Stimulated activated naive CD8-positive, alpha-beta T cell treated with anti-CD3 and anti-CD28 coated beads, Interleukin-15, amount 100 ng/mL, for 72 hours (primary cell): ENCODE measurements at regions not wholly inside any gene's neighbourhood (a gene's known extent, or its start where the extent isn't known, plus 50 kb on each side); places are given as distances from the start of the nearest gene placed in this dataset.
"Not testable (repeated sequence)": the region's sequence is repeated elsewhere in the genome, so short reads cannot be mapped to it uniquely, and the experiment has no call there.

Source experiments
- ATAC-seq: fragments of 150-1000 bp; cut with Tn5 transposase; 2 replicates; pipeline ENCODE4 v1.10.0; 2021; ENCODE audit warnings: mild to moderate bottlenecking, moderate library complexity
- DNase-seq, 2 donors: peaks; one replicate each; pipeline ENCODE4 v3.0.0; 2021 to 2022
- H3K27ac Mint-ChIP-seq, 2 donors: one replicate each; pipeline ENCODE4 v1.8.0; 2022; ENCODE audit warnings: mild to moderate bottlenecking in 2 of 2, mixed read lengths in 2 of 2, moderate library complexity in 2 of 2
- H3K27me3 Mint-ChIP-seq: one replicate; pipeline ENCODE4 v1.8.0; 2022; ENCODE audit warnings: mixed read lengths
- H3K4me1 Mint-ChIP-seq: one replicate; pipeline ENCODE4 v1.8.0; 2022; ENCODE audit warnings: mild to moderate bottlenecking, mixed read lengths
- H3K4me3 Mint-ChIP-seq, 2 donors: one replicate each; pipeline ENCODE4 v1.8.0; 2022; ENCODE audit warnings: mild to moderate bottlenecking in 2 of 2, mixed read lengths in 2 of 2, moderate library complexity in 1 of 2
- H3K9me3 Mint-ChIP-seq, 2 donors: one replicate each; pipeline ENCODE4 v1.8.0; 2022; ENCODE audit warnings: mixed read lengths in 2 of 2

DNA sequence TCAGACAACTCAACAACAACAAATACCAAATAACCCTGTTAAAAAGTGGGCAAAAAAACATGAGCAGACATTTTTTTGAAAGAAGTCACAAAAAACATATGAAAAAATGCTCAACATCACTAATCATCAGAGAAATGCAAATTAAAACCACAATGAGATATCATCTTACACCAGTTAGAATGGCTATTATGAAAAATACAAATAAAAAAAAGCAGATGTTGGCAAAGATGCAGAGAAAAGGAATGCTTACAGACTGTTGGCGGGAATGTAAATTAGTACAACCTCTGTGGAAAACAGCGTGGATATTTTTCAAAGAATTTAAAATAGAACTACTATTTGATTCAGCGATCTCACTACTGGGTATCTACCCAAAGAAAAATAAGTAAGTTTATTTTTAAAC, 114.0 kb downstream of the SLC38A4 start:
- H3K27me3 Mint-ChIP-seq: no peaks in the 10 kb centered on the region
- H3K9me3 Mint-ChIP-seq: peaks cover 12 to 22% of the 10 kb centered on the region in 2 donors
- DNase-seq: no peak
- H3K27ac Mint-ChIP-seq: no peak overlapping the region
- no peaks in the 10 kb centered on the region for H3K4me1 Mint-ChIP-seq
- H3K4me3 Mint-ChIP-seq: no peak overlapping the region
- ATAC-seq: no peak

- no peak for ATAC-seq
- DNase-seq: no peak
- H3K9me3 Mint-ChIP-seq: peaks cover 0 to 12% of the 10 kb centered on the region in 2 donors
- no peak overlapping the region for H3K4me3 Mint-ChIP-seq
- no peaks in the 10 kb centered on the region for H3K4me1 Mint-ChIP-seq
- no peak overlapping the region for H3K27ac Mint-ChIP-seq
- H3K27me3 Mint-ChIP-seq: no peaks in the 10 kb centered on the region
Measured at GRCh38 chr12:46710125-46710743, 115.6 kb downstream of the SLC38A4 start.

DNA sequence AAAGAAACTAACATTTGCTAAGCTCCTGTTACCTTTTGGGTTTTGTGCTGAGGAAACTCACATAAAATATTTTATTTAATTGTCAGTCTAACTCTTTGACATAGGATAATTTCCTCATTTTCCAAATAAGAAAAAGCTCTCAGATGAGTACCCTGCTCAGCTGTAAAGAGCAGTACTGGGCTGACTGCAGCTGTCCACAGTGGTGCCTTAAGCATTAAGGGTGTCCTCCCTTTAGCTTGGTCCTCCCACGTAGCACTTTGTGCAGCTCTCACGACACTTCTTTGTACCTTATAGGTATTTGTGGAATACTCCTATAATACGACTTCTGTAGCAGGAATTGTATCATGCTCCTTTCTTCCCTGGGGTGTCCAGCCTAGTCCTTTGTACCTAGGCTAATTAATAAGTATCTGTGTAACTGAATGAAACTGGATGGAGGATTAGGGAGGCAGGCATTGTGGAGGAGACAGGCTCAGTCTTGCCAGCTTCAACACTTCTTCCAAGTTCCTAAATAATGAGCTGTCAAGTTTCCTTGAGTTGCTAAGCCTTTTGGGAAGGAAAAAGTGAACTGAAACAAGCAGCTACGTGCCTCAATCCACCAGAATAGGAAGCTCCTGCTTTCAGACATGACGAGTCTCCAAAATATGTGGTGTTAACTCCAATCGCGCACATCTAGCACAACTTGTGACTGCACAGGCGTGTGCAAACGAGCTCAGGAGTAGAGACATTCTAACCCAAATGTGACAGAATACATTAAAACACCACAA, 123.0 kb downstream of the SLC38A4 start:
- ATAC-seq: no peak
- no peak overlapping the region for H3K27ac Mint-ChIP-seq

GRCh38 chr12:46701356-46701755, 124.4 kb downstream of the SLC38A4 start:
- DNase-seq (no peak), ATAC-seq (no peak)
- Mint-ChIP-seq H3K4me1 (no peaks in the 10 kb centered on the region), H3K4me3 (no peak overlapping the region), H3K27ac (no peak overlapping the region), H3K9me3 (peaks cover 22 to 30% of the 10 kb centered on the region in 2 donors), H3K27me3 (no peaks in the 10 kb centered on the region)

More for the DNA sequence above, 123.0 kb downstream of the SLC38A4 start:
- no peak overlapping the region for H3K4me3 Mint-ChIP-seq
- DNase-seq: no peak
- H3K27me3 Mint-ChIP-seq: no peaks in the 10 kb centered on the region
- peaks cover 14 to 21% of the 10 kb centered on the region in 2 donors for H3K9me3 Mint-ChIP-seq
- no peaks in the 10 kb centered on the region for H3K4me1 Mint-ChIP-seq

DNA sequence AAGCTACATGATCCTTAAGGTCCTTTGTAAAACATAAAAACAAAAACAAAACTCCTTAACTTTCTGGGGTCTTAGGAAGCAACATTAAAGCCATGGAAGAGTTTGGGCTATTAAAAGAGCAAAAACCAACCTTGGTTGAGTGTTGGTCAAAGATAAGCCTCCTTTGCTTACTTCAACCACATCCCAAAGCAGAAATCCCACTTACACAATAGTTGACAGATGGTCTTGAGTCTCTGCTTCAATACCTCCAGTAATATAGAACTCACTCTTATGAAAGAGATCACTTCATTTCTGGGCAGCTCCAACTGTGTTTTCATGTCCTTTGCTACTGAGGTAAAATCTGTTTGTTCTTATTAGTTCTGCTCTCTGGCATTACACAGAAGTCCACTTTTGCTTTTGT, 125.8 kb downstream of the SLC38A4 start:
- Mint-ChIP-seq H3K4me1 (no peaks in the 10 kb centered on the region), H3K27ac (no peak overlapping the region), H3K9me3 (peaks cover 22 to 30% of the 10 kb centered on the region in 2 donors), H3K27me3 (no peaks in the 10 kb centered on the region), H3K4me3 (no peak overlapping the region)
- DNase-seq (no peak), ATAC-seq (no peak)

GRCh38 chr12:46698003-46698402, 127.8 kb downstream of the SLC38A4 start:
- ATAC-seq (no peak), DNase-seq (no peak)
- no peaks in the 10 kb centered on the region for H3K27me3 Mint-ChIP-seq
- no peak overlapping the region for H3K27ac Mint-ChIP-seq
- H3K4me3 Mint-ChIP-seq: no peak overlapping the region
- peaks cover 14 to 19% of the 10 kb centered on the region in 2 donors for H3K9me3 Mint-ChIP-seq
- H3K4me1 Mint-ChIP-seq: no peaks in the 10 kb centered on the region

- no peaks in the 10 kb centered on the region for H3K27me3 Mint-ChIP-seq
- no peak overlapping the region for H3K4me3 Mint-ChIP-seq
- H3K9me3 Mint-ChIP-seq: peaks cover 19 to 31% of the 10 kb centered on the region in 2 donors
- DNase-seq (no peak), ATAC-seq (no peak)
- H3K4me1 Mint-ChIP-seq: no peaks in the 10 kb centered on the region
- no peak overlapping the region for H3K27ac Mint-ChIP-seq
Measured at GRCh38 chr12:46693518-46693917, 132.3 kb downstream of the SLC38A4 start.

DNA sequence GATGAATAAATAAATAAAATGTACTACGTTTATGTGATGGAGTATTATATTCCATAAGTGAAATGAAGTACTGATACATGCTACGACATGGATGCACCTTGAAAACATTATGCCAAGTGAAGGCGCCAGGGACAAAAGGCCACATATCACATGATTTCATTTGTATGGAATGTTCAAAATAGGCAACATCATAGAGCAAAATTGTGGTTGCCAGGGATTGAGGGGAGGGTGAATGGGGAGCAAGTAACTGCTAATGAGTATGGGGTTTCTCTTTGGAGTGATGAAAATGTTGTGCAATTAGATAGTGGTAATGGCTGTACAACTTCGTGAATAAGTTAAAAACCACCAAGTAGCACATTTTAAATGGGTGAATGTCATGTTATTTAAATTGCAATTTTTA, 132.8 kb downstream of the SLC38A4 start:
- Mint-ChIP-seq H3K9me3 (peaks cover 19 to 26% of the 10 kb centered on the region in 2 donors), H3K27me3 (no peaks in the 10 kb centered on the region), H3K27ac (no peak overlapping the region), H3K4me1 (no peaks in the 10 kb centered on the region), H3K4me3 (no peak overlapping the region)
- DNase-seq: no peak
- no peak for ATAC-seq

DNA sequence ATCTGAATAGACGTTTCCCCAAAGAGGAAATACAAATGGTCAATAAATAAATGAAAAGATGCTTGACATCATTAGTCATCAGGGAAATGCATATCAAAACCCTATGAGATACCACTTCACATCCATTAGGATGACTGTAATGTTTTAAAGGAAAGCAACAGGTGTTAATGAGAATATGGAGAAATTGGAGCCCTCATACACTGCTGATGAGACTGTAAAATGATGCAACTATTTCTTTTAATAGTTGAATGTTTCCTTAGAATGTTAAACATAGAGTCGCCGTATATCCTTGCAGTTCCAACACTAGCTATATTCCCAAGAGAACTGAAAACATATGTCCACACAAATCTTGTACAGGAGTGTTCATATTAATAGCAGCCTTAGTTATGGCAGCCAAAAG, 133.2 kb downstream of the SLC38A4 start:
- DNase-seq: no peak
- no peak overlapping the region for H3K4me3 Mint-ChIP-seq
- no peak for ATAC-seq
- H3K27me3 Mint-ChIP-seq: no peaks in the 10 kb centered on the region
- H3K4me1 Mint-ChIP-seq: no peaks in the 10 kb centered on the region
- H3K27ac Mint-ChIP-seq: no peak overlapping the region
- peaks cover 14 to 22% of the 10 kb centered on the region in 2 donors for H3K9me3 Mint-ChIP-seq

DNA sequence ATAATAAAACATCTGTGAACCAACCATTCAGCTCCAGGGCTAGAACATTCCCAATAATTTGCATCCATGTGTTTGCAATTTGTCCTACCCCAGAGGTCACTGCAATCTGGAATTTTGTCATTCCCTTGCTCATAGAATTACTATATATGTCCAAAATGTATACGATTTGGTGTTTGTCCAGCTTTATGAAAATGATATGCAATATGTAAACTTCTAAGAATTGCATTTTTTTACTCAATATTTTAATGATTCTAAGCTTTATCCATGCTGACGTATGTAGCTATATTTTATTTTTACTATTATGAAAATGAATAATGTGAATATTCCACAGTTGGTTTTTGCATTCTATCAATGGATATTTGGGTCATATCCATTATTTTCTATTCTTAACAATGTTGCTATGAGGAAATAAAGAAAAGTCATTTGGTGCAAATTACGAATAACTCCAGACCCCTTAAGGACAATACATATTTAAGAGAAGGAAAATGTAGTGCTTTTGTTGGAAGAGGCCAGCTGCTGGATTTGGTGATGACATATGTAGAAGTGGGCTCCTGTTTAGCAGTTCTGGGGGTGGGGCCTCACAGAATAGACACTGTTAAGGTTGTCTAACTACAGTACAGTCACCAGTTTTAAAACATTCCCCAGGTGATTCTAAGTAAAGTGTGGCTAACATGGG, 139.4 kb downstream of the SLC38A4 start:
- H3K27ac Mint-ChIP-seq: no peak overlapping the region
- H3K4me3 Mint-ChIP-seq: no peak overlapping the region
- peaks cover 10 to 30% of the 10 kb centered on the region in 2 donors for H3K9me3 Mint-ChIP-seq
- H3K4me1 Mint-ChIP-seq: no peaks in the 10 kb centered on the region
- no peaks in the 10 kb centered on the region for H3K27me3 Mint-ChIP-seq
- ATAC-seq (no peak), DNase-seq (no peak)

DNA sequence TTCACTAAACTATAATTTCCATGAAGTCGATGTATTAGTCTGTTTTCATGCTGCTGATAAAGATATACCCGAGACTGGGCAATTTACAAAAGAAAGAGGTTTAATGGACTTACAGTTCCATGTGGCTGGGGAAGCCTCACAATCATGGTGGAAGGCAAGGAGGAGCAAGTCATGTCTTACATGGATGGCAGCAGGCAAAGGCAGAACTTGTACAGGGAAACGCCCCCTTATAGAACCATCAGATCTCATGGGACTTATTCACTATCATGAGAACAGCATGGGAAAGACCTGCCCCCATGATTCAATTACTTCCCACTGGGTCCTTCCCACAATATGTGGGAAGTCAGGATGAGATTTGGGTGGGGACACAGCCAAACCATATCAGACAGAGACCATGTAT, 141.6 kb downstream of the SLC38A4 start:
- not testable (repeated sequence) for H3K4me3 Mint-ChIP-seq, H3K27ac Mint-ChIP-seq, H3K27me3 Mint-ChIP-seq, H3K4me1 Mint-ChIP-seq, DNase-seq, ATAC-seq
- peaks cover 10 to 21% of the 10 kb centered on the region in 2 donors for H3K9me3 Mint-ChIP-seq

- DNase-seq: no peak
- Mint-ChIP-seq H3K4me3 (no peak overlapping the region), H3K27me3 (no peaks in the 10 kb centered on the region), H3K9me3 (peaks cover 5 to 16% of the 10 kb centered on the region in 2 donors), H3K27ac (no peak overlapping the region), H3K4me1 (no peaks in the 10 kb centered on the region)
- ATAC-seq: no peak
Measured at GRCh38 chr12:46682148-46682547, 143.6 kb downstream of the SLC38A4 start.

GRCh38 chr12:46680506-46680905, 145.3 kb downstream of the SLC38A4 start:
- Mint-ChIP-seq H3K4me3 (no peak overlapping the region), H3K9me3 (peaks cover 5 to 16% of the 10 kb centered on the region in 2 donors), H3K27ac (no peak overlapping the region), H3K4me1 (no peaks in the 10 kb centered on the region), H3K27me3 (no peaks in the 10 kb centered on the region)
- ATAC-seq (no peak), DNase-seq (no peak)

DNA sequence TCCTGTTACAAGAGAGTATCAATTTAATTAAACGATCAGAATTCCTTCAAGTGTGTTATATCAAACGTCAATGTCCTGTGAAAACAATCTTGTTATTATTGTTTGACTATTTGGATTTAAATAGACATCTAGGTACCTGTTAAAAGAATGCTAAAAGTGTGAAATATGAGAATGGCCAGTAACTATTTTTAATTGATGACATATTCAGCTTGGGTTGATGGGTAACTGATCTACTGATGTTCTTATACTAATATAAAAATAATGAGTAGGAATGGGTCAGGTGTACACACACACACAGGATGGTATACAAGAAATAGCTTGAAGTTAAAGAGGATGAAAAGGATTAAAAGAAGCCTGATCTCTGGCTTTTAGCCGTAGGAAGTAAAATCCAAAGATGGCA, 146.0 kb downstream of the SLC38A4 start:
- Mint-ChIP-seq H3K27ac (no peak overlapping the region), H3K9me3 (peaks cover 3 to 11% of the 10 kb centered on the region in 2 donors), H3K27me3 (no peaks in the 10 kb centered on the region), H3K4me3 (no peak overlapping the region), H3K4me1 (peaks cover 7% of the 10 kb centered on the region)
- no peak for ATAC-seq
- no peak for DNase-seq

DNA sequence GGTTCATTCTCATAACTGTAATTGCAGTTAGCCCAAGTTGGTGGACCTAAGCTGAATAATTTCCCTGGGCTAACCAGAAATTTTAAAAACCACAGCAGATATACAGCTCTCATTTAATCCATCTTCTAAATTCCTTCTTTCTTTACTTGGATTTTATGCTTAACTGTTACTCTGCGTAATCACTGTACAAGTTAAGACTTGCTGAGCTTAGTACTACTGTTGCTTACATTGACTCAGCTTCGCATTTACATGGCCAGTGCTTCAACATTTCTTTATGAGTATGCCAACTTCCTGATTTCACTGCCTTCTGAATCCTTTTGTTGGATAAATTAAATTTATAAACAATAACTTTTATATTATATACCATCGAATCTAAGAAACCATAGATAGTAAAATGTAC, 147.4 kb downstream of the SLC38A4 start:
- peaks cover 7% of the 10 kb centered on the region for H3K4me1 Mint-ChIP-seq

DNA sequence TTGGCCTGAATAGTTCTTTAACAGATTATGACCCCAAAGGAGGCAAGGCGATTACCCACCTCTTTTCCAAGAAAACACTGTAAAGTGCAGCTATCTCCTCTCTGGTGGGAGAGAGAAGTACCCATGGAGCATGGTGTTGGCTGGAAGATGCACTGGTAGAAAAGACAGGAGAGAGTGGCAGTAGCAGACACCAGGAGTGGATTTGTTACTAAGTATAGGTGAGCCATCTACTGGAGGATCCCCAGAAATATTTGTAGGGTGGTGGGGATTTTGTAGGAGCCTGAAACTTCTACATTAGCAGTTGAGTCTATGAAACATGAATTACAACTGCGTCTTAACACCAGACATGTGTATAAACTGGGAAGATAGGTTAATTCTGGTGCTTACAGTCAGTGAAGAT, 148.0 kb downstream of the SLC38A4 start:
- H3K4me1 Mint-ChIP-seq: peaks cover 7% of the 10 kb centered on the region
- no peak overlapping the region for H3K4me3 Mint-ChIP-seq
- peak overlapping the region in 1 of 2 donors; percentile 67 for H3K27ac Mint-ChIP-seq
- DNase-seq (no peak), ATAC-seq (peak; percentile 50)
- H3K9me3 Mint-ChIP-seq: no peaks in the 10 kb centered on the region
- H3K27me3 Mint-ChIP-seq: no peaks in the 10 kb centered on the region

More for the DNA sequence above, 147.4 kb downstream of the SLC38A4 start:
- no peak overlapping the region for H3K4me3 Mint-ChIP-seq
- no peak overlapping the region for H3K27ac Mint-ChIP-seq
- DNase-seq: no peak
- no peaks in the 10 kb centered on the region for H3K9me3 Mint-ChIP-seq
- H3K27me3 Mint-ChIP-seq: no peaks in the 10 kb centered on the region
- ATAC-seq: no peak
